GM21381 (cell line): ENCODE measurements at regions not wholly inside any gene's neighbourhood (a gene's known extent, or its start where the extent isn't known, plus 50 kb on each side); places are given as distances from the start of the nearest gene placed in this dataset.

ENCODE experiments used
- ATAC-seq: cut with Tn5 transposase; IDR thresholded peaks from one replicate; pipeline ENCODE4 v1.9.1; 2021; ENCODE audit warnings: mild to moderate bottlenecking, moderate library complexity; ENCODE audit not compliant: unreplicated experiment

DNA sequence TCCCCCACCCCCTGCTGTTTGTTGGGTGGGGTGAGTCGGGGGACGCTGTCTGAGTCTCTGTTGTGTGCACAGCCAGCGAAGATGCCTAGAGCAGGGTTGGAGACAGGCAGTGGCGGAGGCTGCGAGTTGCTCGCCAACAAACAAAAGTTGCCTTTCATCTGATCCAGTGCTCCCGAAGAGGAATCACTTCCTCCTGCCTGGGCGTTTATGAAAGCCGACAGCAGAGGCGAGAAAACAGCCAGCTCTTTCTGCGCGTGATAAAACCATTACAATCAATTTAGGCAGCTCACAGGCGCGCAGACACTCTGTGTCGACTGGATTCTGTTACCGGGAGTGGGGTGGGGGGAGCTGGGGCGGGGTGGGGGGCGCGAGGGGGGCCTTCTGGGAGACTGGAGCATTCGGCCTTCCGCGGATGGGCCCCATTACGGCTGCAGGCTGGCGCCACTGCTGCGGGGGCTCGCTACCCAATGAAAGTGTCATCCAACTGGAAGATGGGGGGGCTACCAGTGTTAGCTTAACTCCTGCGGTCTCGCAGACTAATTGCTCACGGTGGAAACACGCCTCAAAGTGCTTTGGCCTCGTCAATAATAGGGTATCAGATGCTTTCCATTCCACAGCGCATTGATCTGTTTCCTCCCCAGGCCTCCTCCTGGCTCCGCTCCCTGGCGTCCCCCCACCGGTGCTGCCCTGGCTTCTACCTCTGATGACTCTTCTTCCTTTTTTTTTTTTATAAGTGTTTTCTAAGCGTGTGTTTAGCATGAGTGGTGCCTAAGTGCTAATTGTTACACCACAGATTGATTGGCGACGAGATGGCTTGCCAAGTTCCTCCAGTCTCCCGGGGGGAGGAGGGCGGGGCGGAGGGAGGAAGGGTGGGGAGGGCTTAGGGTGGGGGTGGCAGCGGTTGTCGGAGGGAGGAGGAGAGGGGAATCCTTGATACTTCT is 678.4 kb downstream of the MED13L start:
- no peak for ATAC-seq

DNA sequence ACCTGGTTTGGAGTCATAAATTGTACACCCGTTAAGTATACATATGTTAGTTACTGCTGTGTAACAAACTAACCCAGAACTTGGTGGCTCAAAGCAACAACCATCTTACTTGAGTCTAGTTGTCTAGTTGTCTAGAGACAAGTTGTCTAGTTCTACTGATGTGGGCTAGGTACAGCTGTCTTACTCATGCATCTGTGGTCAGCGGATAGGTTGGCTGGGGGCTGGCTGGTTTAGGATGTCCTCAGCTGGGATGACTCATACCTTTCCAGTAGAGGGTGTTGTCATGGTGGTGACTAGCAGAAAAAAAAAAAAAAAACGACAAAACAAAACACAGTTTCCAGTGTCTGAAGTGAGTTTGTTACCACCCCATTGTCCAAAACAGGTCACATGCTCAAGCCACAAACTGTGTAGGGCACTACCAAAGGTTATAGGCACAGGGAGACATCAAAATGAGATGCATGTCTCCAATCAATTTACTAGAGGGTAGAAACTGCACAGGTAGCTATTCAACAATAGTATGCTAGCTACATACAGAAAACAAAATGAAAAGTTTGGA is 680.3 kb downstream of the MED13L start:
- no peak for ATAC-seq

DNA sequence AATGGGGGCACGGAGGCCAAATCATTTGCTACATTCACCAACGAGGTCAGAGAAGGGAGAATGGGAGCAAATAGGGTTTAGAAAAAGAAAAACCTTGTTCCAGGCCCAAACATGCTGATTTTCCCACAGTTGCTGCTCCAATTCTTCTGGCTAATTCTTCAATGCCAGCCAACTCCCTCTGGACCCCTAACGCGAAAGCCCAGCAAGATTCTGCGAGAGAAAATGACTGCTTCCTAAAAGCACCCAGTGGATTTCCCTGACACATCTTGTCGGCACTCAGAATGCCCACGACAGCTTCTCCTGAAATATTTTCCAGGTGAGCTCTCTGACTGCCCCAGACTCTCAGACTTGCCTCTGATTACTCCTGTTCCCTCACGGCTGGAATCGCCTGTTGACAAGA is 689.4 kb downstream of the MED13L start:
- no peak for ATAC-seq

DNA sequence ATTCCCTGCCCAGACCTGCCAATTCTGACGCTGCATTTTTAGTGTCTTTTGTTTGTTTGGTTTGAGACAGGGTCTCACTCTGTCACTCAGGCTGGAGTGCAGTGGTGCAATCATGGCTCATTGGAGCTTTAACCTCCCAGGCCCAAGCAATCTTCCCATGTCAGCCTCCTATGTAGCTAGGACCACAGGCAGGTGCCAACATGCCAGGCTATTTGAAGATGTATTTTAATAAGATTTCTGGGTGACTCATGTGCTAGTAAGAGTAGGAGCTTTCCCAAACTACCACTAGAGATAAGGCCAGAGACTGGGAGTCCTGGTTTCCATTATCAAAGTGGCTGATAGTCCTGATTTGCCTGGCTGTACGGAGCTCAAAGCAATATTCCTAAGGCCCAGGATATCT is 693.3 kb downstream of the MED13L start:
- ATAC-seq: no peak

DNA sequence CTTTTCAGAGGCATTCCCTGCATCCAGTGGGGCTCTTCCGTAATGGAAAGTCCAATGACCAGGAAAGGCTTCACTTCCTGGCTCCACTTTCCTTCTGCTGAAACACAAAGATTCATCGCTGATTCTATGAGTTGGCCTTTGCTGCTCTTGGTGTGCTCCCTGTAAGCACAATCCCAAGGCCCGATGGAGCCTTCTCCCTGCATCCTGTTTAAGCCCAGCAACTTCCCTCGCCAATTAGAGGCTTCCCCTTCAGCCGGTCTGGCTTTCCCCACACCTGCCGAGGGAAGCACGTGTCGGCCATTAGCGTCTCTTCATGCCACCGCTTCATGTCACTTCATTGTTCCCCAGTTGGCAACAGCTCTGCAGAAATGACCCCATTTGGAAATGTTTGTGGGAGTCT is 693.9 kb downstream of the MED13L start:
- no peak for ATAC-seq

DNA sequence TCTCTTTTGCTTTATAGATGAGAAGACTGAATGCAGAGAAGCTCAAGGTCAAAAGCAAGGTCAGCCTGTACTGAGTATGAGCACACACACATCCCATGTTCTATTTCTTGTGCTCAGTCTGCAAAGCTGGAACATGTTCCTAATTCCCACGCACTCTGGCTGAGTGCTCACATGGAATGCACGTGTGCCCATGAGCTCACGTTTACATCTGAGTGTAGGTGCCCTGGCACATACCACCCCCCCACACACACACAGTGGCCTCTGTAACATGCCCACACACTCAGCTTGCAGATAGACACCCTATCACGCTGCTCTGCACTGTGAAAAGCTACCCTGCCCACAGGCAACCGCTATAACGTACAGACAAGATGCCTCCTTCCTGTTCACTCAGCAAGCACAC is 700.1 kb downstream of the MED13L start:
- ATAC-seq: no peak

DNA sequence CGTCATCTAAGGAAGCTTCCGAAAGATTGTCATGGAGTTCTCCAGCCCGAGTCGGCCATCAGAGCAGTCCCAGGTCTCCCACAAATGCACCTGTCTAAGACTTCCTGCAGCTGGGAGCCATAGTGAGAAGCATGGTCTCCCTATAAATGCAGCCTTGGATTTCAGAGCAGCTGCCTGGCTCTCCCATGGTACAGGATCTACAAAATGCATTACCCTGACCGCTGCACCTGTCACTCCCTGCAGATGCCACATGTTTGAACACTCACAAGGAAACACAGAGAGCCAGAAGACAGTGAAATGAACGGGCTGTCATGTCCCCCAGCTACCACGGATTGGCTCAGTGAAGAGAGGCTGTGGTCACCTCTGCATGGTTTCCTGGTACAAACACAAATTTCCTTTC is 702.7 kb downstream of the MED13L start:
- ATAC-seq: no peak

DNA sequence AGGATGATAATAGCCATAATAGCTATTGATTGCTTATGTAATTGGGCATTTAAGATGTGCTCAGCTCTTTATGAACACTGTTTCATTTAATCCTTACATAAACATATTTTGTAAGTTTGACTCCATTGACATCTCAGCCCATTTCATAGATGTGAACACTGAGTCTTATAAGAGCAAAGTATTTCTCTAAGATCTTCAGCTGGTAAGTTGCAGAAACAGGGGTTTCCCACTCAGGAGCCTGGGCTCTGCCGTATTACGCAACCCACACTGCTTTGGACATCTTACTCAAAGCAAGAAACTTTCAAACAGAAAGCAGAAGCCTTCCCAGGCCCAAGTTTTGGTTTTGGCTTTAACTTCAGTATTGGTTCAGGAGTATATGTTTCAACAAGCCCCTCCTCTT is 705.1 kb downstream of the MED13L start:
- ATAC-seq: peak; percentile 79

DNA sequence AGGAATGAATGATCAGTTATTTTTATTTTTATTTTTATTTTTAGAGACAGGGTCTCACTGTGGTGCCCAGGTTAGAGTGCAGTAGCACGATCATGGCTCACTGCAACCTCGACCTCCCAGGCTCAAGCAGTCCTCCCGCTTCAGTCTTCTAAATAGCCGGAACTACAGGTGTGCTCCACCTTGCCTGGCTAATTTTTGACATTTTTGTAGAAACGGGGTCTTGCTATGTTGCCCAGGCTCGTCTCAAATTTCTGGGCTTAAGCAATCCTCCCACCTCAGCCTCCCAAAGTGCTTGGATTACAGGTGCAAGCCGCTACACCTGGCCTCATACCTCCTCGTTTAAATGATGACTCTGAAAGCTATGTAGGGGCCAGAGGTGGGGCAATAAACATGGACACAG is 706.0 kb downstream of the MED13L start:
- ATAC-seq: no peak

DNA sequence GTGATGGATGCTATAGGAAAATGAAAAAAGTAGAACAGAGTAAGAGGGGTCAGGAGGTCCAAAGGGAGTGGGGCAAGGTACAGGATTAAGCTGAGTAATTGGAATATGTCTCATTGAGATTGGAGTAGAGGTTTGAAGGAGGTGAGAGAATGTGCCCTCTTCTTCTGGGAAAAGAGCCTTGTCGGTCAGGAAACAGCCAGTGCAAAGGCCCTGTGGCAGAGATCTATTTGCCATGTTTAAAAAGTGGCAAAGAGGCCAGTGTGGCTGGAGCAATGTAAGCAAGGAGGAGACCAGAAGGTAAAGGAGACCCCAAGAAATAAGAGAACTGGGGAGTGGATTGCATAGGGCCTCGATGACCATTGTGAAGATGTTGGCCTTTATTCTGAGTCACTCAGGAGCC is 706.5 kb downstream of the MED13L start:
- ATAC-seq: no peak

DNA sequence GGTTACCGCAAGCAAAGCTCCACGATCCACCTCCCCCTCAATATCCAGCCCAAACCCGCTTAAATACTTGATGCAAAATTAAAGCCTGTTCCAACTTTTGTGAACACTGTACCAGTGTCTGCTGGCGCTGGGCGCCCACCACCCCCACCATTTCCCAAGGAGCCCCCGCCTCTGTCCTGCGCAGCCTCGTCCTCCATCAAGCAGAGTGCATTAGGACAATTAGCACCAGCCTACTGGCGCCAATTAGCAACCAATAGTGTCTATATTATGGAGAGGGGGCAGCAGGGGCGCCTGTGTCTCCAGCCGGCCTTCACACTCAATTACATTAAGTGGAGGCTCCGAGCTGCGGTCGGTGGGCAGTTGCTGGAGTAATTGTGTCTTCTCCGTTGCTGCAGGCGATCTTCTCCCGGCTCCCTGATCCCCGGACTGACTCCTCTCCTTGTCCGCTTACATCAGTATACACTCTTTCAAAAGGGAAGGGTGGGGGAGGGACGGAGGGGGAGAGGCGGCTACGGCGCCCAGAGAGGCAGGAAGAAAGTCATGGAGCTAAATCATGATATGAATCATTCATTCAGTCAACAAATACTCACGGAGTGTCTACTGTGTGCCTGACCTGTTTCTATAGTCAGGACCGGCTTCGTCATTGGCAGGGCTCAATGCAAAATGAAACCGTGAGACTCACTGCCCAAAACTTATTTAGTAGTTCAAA is 707.3 kb downstream of the MED13L start:
- no peak for ATAC-seq

DNA sequence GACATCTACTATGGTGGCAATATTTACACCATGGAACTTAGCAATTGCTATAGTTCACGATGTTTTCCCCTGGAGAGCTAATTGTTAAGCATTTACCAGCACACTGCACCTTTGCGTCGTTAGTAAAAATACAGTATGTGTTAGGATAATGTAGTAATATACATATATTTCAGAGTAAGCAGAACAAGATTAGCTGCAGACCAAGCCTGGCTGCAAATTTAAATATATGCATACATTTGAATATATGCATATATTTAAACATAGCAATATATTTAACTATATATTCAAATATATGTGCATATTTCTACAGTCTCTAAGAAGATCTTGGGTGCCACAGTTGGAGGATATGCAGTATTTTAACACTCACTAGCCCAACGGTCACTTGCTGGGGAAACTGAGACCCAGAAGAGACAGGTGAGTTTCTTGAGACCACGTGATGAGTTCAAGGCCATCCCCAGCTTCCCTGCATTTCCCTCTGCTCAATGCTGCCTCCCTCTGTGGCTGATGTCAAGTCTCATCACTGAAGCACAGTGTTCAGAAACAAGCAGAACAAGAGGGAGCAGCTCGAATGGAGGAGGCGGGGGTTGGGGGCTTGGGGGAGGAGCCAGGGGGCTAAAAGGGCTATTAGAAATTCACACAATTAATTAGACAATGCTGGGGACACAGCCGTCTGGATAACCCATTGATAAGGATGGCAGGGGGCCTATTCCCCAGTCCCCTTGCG is 708.0 kb downstream of the MED13L start:
- ATAC-seq: no peak

DNA sequence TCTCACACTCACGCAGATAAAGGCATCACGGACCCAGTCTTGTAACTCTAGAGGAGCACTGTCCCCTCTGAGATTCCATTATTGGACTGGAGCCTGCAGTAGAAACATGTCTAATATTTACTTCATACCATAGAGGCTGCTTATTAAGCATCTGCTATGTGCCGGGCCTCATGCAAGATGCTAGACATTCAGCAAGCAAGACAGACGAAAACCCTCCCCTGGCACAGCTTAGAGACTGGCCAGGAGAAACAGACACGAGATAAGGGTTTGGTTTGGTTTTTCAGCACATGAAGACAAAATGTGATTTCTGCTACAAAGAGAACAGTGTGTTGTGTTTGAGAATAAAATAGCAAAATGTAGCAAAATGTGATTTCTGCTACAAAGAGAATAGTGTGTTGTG is 719.2 kb downstream of the MED13L start:
- no peak for ATAC-seq

DNA sequence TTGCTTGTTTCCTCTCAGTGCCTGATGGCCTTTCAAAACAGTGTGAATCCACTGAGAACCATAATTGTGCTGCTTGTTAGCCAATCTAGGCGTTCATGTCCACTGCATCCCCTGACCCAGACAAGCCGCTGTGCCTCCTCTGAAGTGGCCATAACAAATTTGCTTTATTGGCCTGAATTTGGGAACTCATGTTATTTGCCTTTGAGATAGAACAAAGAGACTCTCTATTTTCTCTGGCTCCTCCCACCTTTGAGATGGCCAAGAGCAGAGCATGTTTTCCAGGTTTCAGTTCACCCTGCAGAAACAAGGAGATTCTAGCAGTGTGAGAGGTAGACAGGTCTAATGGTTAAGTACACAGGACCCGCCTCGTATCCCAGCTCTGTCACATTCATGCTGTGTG is 723.9 kb downstream of the MED13L start:
- no peak for ATAC-seq

DNA sequence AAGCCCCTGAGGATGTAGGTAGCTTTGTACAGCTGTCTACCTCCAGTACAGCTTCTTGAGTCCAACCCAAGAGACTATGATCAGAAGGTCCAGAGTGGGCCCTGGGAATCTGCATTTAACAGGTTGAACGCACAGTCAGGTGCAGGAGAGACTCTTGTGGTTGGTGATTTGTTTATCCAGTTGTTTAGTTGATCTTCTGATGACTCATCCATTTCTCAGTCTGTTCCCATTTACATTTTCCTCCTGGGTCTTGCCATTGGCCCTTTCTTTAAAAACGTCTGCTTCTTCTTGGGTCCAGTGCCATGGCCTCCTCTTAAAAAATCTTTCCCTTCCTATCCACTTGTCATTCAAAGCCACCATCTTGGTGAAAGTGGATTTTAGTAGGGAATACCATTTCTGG is 734.2 kb downstream of the MED13L start:
- ATAC-seq: no peak

DNA sequence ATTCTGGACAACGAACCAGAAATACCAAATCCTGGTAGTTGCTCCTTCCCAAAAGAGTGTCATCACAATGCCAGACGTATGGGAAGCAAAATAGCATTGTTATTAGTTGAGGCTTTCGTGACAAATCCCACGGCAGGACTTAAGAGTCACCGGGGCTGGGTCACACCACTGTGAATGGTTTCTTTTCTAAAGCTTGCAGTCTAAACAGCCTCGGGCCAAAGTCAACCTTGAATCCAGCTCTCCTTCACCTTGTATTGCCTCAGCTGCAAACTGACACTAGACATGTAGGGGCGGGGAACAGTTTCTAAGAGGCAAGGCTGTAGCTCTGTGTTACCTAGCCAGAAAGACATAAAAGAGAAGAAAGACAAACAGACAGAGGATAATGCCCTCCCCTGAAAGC is 734.8 kb downstream of the MED13L start:
- ATAC-seq: no peak

DNA sequence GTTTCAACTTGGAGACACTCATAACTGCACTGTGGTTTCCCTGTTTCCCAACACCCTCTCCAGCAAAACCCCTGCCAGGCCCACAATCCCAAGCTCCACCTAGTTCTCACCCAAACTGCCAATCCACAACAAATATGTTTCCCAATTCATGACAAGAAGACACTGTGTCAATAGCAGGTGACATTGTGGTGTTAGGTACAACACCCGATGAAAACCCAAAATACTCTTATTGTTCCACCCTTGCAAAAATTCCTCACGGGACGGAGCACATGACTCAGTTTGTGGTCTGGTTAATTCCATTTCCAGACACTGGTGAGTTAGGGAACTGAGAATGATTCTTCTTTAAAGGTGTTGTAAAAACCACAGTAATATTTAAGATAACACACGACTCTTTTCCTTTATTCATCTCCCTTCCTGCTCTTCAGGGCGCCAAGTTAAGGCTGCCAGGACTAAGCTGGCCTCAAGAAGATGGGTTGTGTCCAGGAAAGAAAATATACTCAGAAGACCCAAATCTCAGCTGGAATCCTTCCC is 735.5 kb downstream of the MED13L start:
- ATAC-seq: no peak

DNA sequence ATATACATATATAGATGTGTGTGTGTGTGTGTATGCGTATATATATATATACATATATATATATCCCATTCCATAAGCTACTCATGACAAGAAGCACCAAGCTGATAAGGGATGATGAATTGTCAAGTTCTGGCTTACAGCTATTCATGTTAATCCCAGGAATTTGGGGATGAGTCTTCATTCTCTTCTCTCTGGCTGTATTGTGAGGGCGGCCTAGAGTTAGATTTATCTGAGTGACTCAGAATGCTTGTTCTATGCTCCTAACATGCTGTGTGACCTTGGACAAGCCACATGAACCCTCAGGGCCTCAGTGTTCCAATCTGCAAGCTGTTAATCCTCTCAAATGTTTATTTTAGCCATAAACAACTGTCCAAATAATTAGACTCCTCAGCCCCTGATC is 749.0 kb downstream of the MED13L start:
- ATAC-seq: no peak

DNA sequence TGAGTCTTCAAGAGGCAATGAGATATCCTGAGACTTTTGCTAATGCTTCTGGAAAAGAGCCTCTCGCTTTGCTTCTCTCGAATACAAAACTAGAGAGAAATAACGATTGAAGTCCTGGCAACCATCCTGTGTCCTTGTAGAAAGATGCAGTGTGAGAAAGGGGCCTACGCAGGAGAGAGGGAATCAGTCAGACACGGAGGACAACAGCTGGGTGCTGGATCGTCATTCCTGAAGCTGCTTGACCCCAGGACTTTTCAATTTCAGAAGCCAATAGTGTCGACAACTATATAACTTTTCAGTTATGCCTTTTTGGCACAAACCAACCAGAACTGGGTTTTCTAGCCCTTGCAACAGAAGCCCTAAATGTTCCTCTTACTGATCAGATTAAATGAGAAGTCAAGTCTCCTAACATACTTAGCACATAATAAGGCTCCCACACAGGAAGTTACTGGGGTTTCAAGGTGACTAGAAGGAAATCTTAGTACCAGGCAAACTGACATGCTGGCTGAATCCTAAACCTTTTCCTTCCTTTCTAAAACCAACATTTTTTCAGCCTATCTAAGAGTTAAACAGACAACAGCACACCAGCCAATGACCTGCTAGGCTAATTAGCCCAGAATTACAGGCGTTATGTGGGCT is 755.6 kb downstream of the MED13L start:
- ATAC-seq: no peak

DNA sequence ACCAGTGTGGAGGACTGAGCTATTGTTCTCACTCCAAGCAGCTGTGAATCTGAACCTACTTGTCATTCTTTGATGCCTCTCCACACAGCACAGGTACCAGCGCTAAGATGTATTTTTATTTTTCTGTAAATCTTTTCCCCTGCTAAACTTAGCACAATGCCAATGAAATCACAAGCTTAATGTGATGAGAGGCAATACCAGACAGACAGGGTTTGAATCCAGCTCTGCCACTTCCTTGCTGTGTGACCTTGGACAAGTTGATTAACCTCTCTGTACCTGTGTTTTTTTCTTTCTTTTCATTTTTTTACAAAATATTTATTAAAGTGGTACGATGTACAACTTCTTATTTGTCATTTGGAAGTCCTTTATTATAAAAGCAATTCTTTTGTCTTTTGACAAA is 757.6 kb downstream of the MED13L start:
- ATAC-seq: no peak

DNA sequence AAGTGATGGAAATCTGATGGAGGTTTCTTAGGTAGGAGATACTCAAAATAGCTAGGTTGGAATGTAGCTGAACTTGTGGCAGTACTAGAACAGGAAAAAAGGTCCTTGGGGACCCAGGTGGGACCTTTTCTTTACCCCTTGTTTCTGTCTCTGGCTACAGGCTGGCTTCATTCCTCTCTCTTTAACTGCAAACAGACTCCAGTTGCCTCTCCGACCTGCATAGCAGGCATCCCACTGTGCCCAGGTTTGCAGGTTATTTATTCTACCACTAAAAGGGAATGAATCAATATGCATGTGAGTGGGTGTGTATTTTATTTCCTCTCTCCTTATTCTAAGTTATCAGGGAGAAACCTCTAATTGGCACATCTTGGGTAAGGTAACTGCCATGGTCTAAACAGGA is 758.1 kb downstream of the MED13L start:
- no peak for ATAC-seq
